GOT3 (cell line): ENCODE measurements at regions not wholly inside any gene's neighbourhood (a gene's known extent, or its start where the extent isn't known, plus 50 kb on each side); places are given as distances from the start of the nearest gene placed in this dataset.

Experiments used
- DNase-seq: peaks from one replicate; lab custom pipeline; 2025; ENCODE audit warnings: mixed read lengths; lab: John Stamatoyannopoulos, UW

- no peak for DNase-seq
Measured at GRCh38 chr5:125554355-125554754, 807.9 kb upstream of the ZNF608 start.

GRCh38 chr5:125555591-125555990 lies 809.2 kb upstream of the ZNF608 start:
- DNase-seq = no peak

GRCh38 chr5:125558016-125558415 lies 811.6 kb upstream of the ZNF608 start:
- DNase-seq = no peak

- no peak for DNase-seq
Measured at GRCh38 chr5:125558466-125558865, 812.0 kb upstream of the ZNF608 start.

GRCh38 chr5:125559296-125559695 lies 812.9 kb upstream of the ZNF608 start:
- DNase-seq = no peak

GRCh38 chr5:125560476-125561225 lies 814.2 kb upstream of the ZNF608 start:
- DNase-seq = no peak

- DNase-seq = no peak
Measured at GRCh38 chr5:125564317-125564975, 818.0 kb upstream of the ZNF608 start.

GRCh38 chr5:125574491-125575044 lies 828.1 kb upstream of the ZNF608 start:
- no peak for DNase-seq

- DNase-seq = no peak
Measured at GRCh38 chr5:125575171-125575890, 828.9 kb upstream of the ZNF608 start.

- DNase-seq = no peak
Measured at GRCh38 chr5:125575891-125576505, 829.6 kb upstream of the ZNF608 start.

- no peak for DNase-seq
Measured at GRCh38 chr5:125576822-125577221, 830.4 kb upstream of the ZNF608 start.

- DNase-seq = no peak
Measured at GRCh38 chr5:125578551-125578950, 832.1 kb upstream of the ZNF608 start.

- no peak for DNase-seq
Measured at GRCh38 chr5:125579182-125579581, 832.7 kb upstream of the ZNF608 start.

GRCh38 chr5:125581311-125581710 lies 834.9 kb upstream of the ZNF608 start:
- DNase-seq = no peak

GRCh38 chr5:125582352-125582751 lies 835.9 kb upstream of the ZNF608 start:
- no peak for DNase-seq

GRCh38 chr5:125583321-125584139 lies 837.1 kb upstream of the ZNF608 start:
- DNase-seq = no peak

GRCh38 chr5:125584140-125584520 lies 837.7 kb upstream of the ZNF608 start:
- no peak for DNase-seq

- DNase-seq = no peak
Measured at GRCh38 chr5:125587631-125588030, 835.6 kb upstream of the GRAMD2B start.

GRCh38 chr5:125592856-125593255 lies 830.4 kb upstream of the GRAMD2B start:
- no peak for DNase-seq

- no peak for DNase-seq
Measured at GRCh38 chr5:125595095-125595494, 828.1 kb upstream of the GRAMD2B start.

- DNase-seq = no peak
Measured at GRCh38 chr5:125595845-125596244, 827.4 kb upstream of the GRAMD2B start.
